ENCODE measurements at regions not wholly inside any gene's neighbourhood (a gene's known extent, or its start where the extent isn't known, plus 50 kb on each side); places are given as distances from the start of the nearest gene placed in this dataset.

- TF ChIP-seq POLR2AphosphoS5 (IDR thresholded peaks at IDR 0.05; ENCODE audit: low read depth, low read length), result no peak
- TF ChIP-seq TAF1 (IDR thresholded peaks at IDR 0.05; ENCODE audit: borderline replicate concordance, low read depth, low read length), result no peak
- DNase-seq (ENCODE audit: insufficient read length), result no peak
Measured at GRCh38 chr18:56326336-56327072, 311.9 kb downstream of the TXNL1 start.

DNA sequence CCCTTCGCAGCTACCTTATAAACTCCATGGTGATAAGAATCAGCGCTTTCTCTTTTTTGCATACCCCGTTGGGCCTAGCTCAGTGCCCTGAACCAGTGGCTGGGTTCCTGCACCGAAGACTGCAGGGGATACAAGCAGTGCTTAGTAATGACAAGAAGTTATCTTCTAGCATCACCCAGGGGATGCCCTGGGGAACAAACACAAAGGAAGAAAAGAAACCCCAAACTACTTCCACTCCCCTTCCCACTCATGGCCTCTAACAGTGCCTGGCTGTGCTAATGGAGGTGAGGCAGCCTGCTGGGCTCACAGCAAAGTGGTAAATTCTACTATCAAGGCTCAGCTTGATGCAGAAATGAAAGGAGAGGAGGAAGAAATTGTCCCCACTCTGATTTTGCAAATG is 314.7 kb downstream of the TXNL1 start:
- FAIRE-seq (no peak), DNase-seq (ENCODE audit: insufficient read length) (no peak)
- TF ChIP-seq POLR2AphosphoS5 (IDR thresholded peaks at IDR 0.05; ENCODE audit: low read depth, low read length), result no peak
- TF ChIP-seq POLR2A (IDR thresholded peaks at IDR 0.05; ENCODE audit: low read depth, low read length), result no peak
- no peak for TF ChIP-seq TAF1 (IDR thresholded peaks at IDR 0.05; ENCODE audit: borderline replicate concordance, low read depth, low read length)

More at GRCh38 chr18:56326336-56327072, 311.9 kb downstream of the TXNL1 start:
- FAIRE-seq, result no peak

- DNase-seq (ENCODE audit: insufficient read length) (no peak), FAIRE-seq (no peak)
- TF ChIP-seq POLR2A (IDR thresholded peaks at IDR 0.05; ENCODE audit: low read depth, low read length), result no peak
- TF ChIP-seq POLR2AphosphoS5 (IDR thresholded peaks at IDR 0.05; ENCODE audit: low read depth, low read length), result no peak
Measured at GRCh38 chr18:56322406-56322805, 316.0 kb downstream of the TXNL1 start.

DNA sequence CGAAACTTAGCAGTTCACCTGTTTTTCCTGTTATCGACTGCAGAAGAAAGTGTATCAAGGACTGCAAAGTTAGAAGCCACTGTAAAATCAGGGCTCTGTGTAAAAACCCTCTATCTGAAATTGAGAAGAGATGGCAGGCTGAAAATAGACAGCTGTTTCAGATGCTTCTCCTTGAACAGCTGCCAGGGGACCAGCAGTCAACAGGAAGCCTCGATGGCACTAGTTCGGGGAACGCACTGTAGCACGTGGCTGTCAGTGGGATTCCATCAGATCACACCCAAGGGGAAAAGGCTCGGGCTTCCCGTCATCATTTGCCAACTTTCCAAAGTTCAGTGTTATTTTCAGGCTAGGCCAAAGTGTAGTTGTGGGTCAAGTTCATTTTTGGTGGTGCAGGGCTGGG is 316.9 kb downstream of the TXNL1 start:
- FAIRE-seq (no peak), DNase-seq (ENCODE audit: insufficient read length) (no peak)
- no peak for TF ChIP-seq POLR2AphosphoS5 (IDR thresholded peaks at IDR 0.05; ENCODE audit: low read depth, low read length)
- TF ChIP-seq TAF1 (IDR thresholded peaks at IDR 0.05; ENCODE audit: borderline replicate concordance, low read depth, low read length), result no peak
- no peak for TF ChIP-seq POLR2A (IDR thresholded peaks at IDR 0.05; ENCODE audit: low read depth, low read length)

DNA sequence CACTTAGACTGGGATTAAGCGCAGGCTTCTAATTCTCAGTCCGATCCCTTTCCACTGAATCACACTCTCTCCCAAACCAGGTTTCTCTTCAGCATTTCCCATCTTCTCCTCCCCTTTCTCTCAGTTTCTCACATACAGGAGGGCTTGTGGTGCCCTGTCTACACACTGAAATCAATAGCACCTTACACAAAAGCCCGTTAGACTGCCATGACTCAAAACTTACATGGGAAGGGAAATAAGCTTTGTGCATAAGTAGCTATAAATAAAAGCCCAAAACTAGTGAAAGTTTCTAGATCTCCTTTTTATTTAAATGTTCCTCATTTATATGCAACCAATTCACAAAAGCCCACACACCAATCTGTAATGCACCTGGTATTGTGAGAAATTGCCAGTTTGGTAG is 318.4 kb downstream of the TXNL1 start:
- no peak for TF ChIP-seq TAF1 (IDR thresholded peaks at IDR 0.05; ENCODE audit: borderline replicate concordance, low read depth, low read length)
- TF ChIP-seq POLR2A (IDR thresholded peaks at IDR 0.05; ENCODE audit: low read depth, low read length), result no peak
- no peak for TF ChIP-seq POLR2AphosphoS5 (IDR thresholded peaks at IDR 0.05; ENCODE audit: low read depth, low read length)
- FAIRE-seq (no peak), DNase-seq (ENCODE audit: insufficient read length) (no peak)

DNA sequence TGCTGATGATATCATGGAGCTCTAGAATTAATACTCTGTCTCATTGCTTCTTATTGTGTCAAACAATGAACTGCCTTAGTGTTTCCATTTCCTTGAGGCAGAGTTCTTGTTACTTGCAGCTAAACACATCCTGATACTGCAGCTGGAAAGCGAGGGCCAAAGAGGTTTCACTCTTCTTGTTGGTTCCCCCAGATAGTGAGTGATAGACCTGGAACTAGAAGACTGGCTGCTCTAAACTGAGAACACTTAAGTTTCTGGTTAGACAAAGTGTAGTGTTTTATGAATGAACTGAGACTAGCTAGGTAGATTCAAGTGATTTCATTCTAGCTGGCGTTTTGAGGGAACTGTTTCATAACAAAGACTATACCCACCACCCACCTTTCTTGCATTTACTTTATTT is 321.7 kb downstream of the TXNL1 start:
- TF ChIP-seq POLR2A (IDR thresholded peaks at IDR 0.05; ENCODE audit: low read depth, low read length), result no peak
- TF ChIP-seq TAF1 (IDR thresholded peaks at IDR 0.05; ENCODE audit: borderline replicate concordance, low read depth, low read length), result no peak
- TF ChIP-seq POLR2AphosphoS5 (IDR thresholded peaks at IDR 0.05; ENCODE audit: low read depth, low read length), result no peak
- no peak for DNase-seq (ENCODE audit: insufficient read length)
- FAIRE-seq, result no peak

- no peak for TF ChIP-seq TAF1 (IDR thresholded peaks at IDR 0.05; ENCODE audit: borderline replicate concordance, low read depth, low read length)
- no peak for TF ChIP-seq POLR2AphosphoS5 (IDR thresholded peaks at IDR 0.05; ENCODE audit: low read depth, low read length)
- TF ChIP-seq POLR2A (IDR thresholded peaks at IDR 0.05; ENCODE audit: low read depth, low read length), result no peak
- DNase-seq (ENCODE audit: insufficient read length), result no peak
- no peak for FAIRE-seq
Measured at GRCh38 chr18:56315363-56315762, 323.0 kb downstream of the TXNL1 start.

DNA sequence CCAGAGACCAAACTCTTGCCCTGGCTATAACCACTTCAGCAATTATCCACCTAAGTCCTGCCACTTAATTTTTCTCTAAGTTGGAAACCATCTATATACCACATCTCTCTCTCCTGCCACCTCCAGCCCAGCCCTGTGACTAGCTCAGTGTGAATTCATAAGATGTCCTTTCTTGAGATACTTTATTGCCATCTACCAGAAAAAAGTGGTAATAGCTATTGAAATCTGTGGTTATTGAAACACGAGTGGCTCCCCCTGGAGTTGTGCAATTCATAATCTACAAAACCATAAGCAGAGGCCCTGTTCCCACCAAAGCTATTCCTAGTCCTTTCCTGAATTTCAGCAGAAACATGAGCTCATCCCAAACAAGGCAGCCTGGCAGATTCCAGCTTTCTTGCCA is 324.0 kb downstream of the TXNL1 start:
- no peak for FAIRE-seq
- no peak for TF ChIP-seq TAF1 (IDR thresholded peaks at IDR 0.05; ENCODE audit: borderline replicate concordance, low read depth, low read length)
- no peak for TF ChIP-seq POLR2A (IDR thresholded peaks at IDR 0.05; ENCODE audit: low read depth, low read length)
- no peak for TF ChIP-seq POLR2AphosphoS5 (IDR thresholded peaks at IDR 0.05; ENCODE audit: low read depth, low read length)
- DNase-seq (ENCODE audit: insufficient read length), result no peak

DNA sequence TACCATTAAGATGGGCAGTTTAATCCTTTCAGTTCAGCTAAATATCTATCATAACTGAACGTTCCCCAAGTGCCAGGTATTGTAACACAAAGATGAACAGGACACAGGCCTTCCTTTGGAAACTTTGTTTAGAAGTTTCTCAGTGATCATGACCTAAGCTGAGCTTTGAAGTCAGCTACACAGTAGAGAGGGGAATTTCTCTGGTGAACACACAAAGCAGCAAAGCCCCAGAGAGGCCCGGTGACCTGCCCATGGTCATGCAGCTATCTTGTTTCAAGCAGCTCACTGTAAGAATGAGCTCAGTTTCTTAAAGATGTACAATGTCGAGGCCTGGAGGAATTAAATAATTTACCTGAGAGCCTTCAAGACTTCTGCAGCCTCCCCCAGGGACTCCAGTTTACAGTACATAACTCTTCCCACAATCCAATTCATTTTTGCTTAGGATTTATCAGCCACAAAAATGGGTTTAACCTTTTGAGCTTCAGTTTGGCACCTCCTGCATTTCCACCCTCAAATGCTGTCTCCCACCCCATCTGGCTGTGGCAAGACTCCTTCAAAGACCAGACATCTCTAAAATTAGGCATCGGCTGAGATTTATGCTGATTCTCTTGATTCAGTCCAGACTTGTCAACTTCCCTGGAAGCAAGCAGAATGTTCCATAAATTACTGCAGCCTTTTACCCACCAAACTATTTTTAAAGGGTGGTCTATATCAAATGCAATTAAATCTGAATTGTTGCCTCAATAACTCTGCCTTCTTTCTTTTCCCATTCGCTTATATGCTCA is 325.6 kb downstream of the TXNL1 start:
- no peak for DNase-seq (ENCODE audit: insufficient read length)
- FAIRE-seq, result peak; percentile 42
- TF ChIP-seq POLR2A (IDR thresholded peaks at IDR 0.05; ENCODE audit: low read depth, low read length) (no peak), TAF1 (IDR thresholded peaks at IDR 0.05; ENCODE audit: borderline replicate concordance, low read depth, low read length) (no peak), POLR2AphosphoS5 (IDR thresholded peaks at IDR 0.05; ENCODE audit: low read depth, low read length) (no peak)

GRCh38 chr18:56309104-56309503 is 329.3 kb downstream of the TXNL1 start:
- DNase-seq (ENCODE audit: insufficient read length) (no peak), FAIRE-seq (no peak)
- TF ChIP-seq TAF1 (IDR thresholded peaks at IDR 0.05; ENCODE audit: borderline replicate concordance, low read depth, low read length) (no peak), POLR2AphosphoS5 (IDR thresholded peaks at IDR 0.05; ENCODE audit: low read depth, low read length) (no peak), POLR2A (IDR thresholded peaks at IDR 0.05; ENCODE audit: low read depth, low read length) (no peak)

- DNase-seq (ENCODE audit: insufficient read length) (no peak), FAIRE-seq (no peak)
- TF ChIP-seq POLR2A (IDR thresholded peaks at IDR 0.05; ENCODE audit: low read depth, low read length) (no peak), POLR2AphosphoS5 (IDR thresholded peaks at IDR 0.05; ENCODE audit: low read depth, low read length) (no peak), TAF1 (IDR thresholded peaks at IDR 0.05; ENCODE audit: borderline replicate concordance, low read depth, low read length) (no peak)
Measured at GRCh38 chr18:56307354-56308170, 330.8 kb downstream of the TXNL1 start.

Data from GM12892 (cell line).